ACC112 (cell line): ENCODE measurements at regions not wholly inside any gene's neighbourhood (a gene's known extent, or its start where the extent isn't known, plus 50 kb on each side); places are given as distances from the start of the nearest gene placed in this dataset.
"Not testable (repeated sequence)": the region's sequence is repeated elsewhere in the genome, so short reads cannot be mapped to it uniquely, and the experiment has no call there.

ENCODE experiments used
- H2AFZ ChIP-seq: fragments of 200-600 bp; sonication (generic); one replicate; pipeline ENCODE4 v1.6.0; 2017; ENCODE audit warnings: antibody characterized with exemption, low read length; ENCODE audit not compliant: unreplicated experiment
- H3K27ac ChIP-seq: fragments of 200-600 bp; sonication (generic); 2 replicates; pipeline ENCODE4 v1.5.1; 2014; ENCODE audit warnings: low read depth, mild to moderate bottlenecking, antibody characterized with exemption, low read length, moderate library complexity
- H3K27me3 ChIP-seq: fragments of 200-600 bp; sonication (generic); 2 replicates; pipeline ENCODE4 v1.6.1; 2014; ENCODE audit warnings: mild to moderate bottlenecking, antibody characterized with exemption, low read length, moderate library complexity, mixed read lengths; ENCODE audit not compliant: insufficient read depth
- H3K36me3 ChIP-seq: fragments of 200-600 bp; sonication (generic); 2 replicates; pipeline ENCODE4 v1.6.1; 2016; ENCODE audit warnings: mild to moderate bottlenecking, antibody characterized with exemption, low read length, moderate library complexity, mixed read lengths; ENCODE audit not compliant: insufficient read depth
- H3K4me1 ChIP-seq: fragments of 200-600 bp; sonication (generic); one replicate; pipeline ENCODE4 v1.6.1; 2016; ENCODE audit warnings: low read length, mixed read lengths; ENCODE audit not compliant: insufficient read depth, unreplicated experiment, control insufficient read depth
- H3K4me3 ChIP-seq: fragments of 200-600 bp; sonication (generic); 2 replicates; pipeline ENCODE4 v1.5.1; 2014; ENCODE audit warnings: mild to moderate bottlenecking, low read depth, low read length
- H3K79me2 ChIP-seq: fragments of 200-600 bp; sonication (generic); one replicate; pipeline ENCODE4 v1.6.0; 2016; ENCODE audit warnings: low read length; ENCODE audit not compliant: control insufficient read depth, unreplicated experiment, insufficient read depth

- no peak overlapping the region for H3K27ac ChIP-seq
- peaks cover 5% of the 10 kb centered on the region; the same call in 1 of the 2 replicates for H3K27me3 ChIP-seq
- peak overlapping the region; percentile 96 for H2AFZ ChIP-seq
- H3K4me3 ChIP-seq: peak overlapping the region; percentile 60
- no peaks in the 10 kb centered on the region for H3K36me3 ChIP-seq
- H3K79me2 ChIP-seq: no peaks in the 10 kb centered on the region
- no peaks in the 10 kb centered on the region for H3K4me1 ChIP-seq
Measured at GRCh38 chr9:763692-764091, 77.8 kb upstream of the DMRT1 start.

GRCh38 chr9:764105-764524 is 77.4 kb upstream of the DMRT1 start:
- H3K36me3 ChIP-seq: no peaks in the 10 kb centered on the region
- peak overlapping the region; percentile 96 for H2AFZ ChIP-seq
- H3K27ac ChIP-seq: no peak overlapping the region
- H3K4me3 ChIP-seq: peak overlapping the region; percentile 60
- no peaks in the 10 kb centered on the region for H3K4me1 ChIP-seq
- no peaks in the 10 kb centered on the region for H3K79me2 ChIP-seq
- H3K27me3 ChIP-seq: peaks cover 5% of the 10 kb centered on the region

- no peak overlapping the region for H3K4me3 ChIP-seq
- H3K27ac ChIP-seq: no peak overlapping the region
- peaks cover 9% of the 10 kb centered on the region for H3K27me3 ChIP-seq
- no peaks in the 10 kb centered on the region for H3K4me1 ChIP-seq
- H2AFZ ChIP-seq: no peak overlapping the region
- H3K36me3 ChIP-seq: no peaks in the 10 kb centered on the region
- H3K79me2 ChIP-seq: no peaks in the 10 kb centered on the region
Measured at GRCh38 chr9:764986-765385, 76.5 kb upstream of the DMRT1 start.

GRCh38 chr9:767061-767561 is 74.4 kb upstream of the DMRT1 start:
- not testable (repeated sequence) for H3K4me3 ChIP-seq, H3K79me2 ChIP-seq, H2AFZ ChIP-seq, H3K27me3 ChIP-seq, H3K4me1 ChIP-seq, H3K36me3 ChIP-seq, H3K27ac ChIP-seq

GRCh38 chr9:776086-776485 is 65.4 kb upstream of the DMRT1 start:
- H3K27ac ChIP-seq: no peak overlapping the region
- H3K27me3 ChIP-seq: peaks cover 25% of the 10 kb centered on the region
- no peak overlapping the region for H3K4me3 ChIP-seq
- H2AFZ ChIP-seq: no peak overlapping the region
- no peaks in the 10 kb centered on the region for H3K79me2 ChIP-seq
- no peaks in the 10 kb centered on the region for H3K4me1 ChIP-seq
- no peaks in the 10 kb centered on the region for H3K36me3 ChIP-seq

- H3K36me3 ChIP-seq: no peaks in the 10 kb centered on the region
- no peak overlapping the region for H2AFZ ChIP-seq
- no peaks in the 10 kb centered on the region for H3K4me1 ChIP-seq
- H3K27me3 ChIP-seq: peaks cover 33% of the 10 kb centered on the region
- no peak overlapping the region for H3K27ac ChIP-seq
- no peak overlapping the region for H3K4me3 ChIP-seq
- H3K79me2 ChIP-seq: no peaks in the 10 kb centered on the region
Measured at GRCh38 chr9:777978-778377, 63.5 kb upstream of the DMRT1 start.

- Histone ChIP-seq H3K4me3 (no peak overlapping the region), H2AFZ (no peak overlapping the region), H3K79me2 (no peaks in the 10 kb centered on the region), H3K27me3 (peaks cover 20% of the 10 kb centered on the region), H3K36me3 (no peaks in the 10 kb centered on the region), H3K27ac (no peak overlapping the region), H3K4me1 (no peaks in the 10 kb centered on the region)
Measured at GRCh38 chr9:784202-784601, 57.3 kb upstream of the DMRT1 start.

GRCh38 chr9:784916-785315 is 56.6 kb upstream of the DMRT1 start:
- Histone ChIP-seq H2AFZ (no peak overlapping the region), H3K27me3 (peaks cover 16% of the 10 kb centered on the region; the same call in 1 of the 2 replicates), H3K27ac (no peak overlapping the region), H3K79me2 (no peaks in the 10 kb centered on the region), H3K4me1 (no peaks in the 10 kb centered on the region), H3K36me3 (no peaks in the 10 kb centered on the region), H3K4me3 (no peak overlapping the region)

GRCh38 chr9:785997-786396 is 55.5 kb upstream of the DMRT1 start:
- Histone ChIP-seq H3K79me2 (no peaks in the 10 kb centered on the region), H3K27me3 (peaks cover 11% of the 10 kb centered on the region; the same call in 1 of the 2 replicates), H2AFZ (no peak overlapping the region), H3K4me1 (no peaks in the 10 kb centered on the region), H3K36me3 (no peaks in the 10 kb centered on the region), H3K27ac (no peak overlapping the region), H3K4me3 (no peak overlapping the region)

- H3K4me3 ChIP-seq: no peak overlapping the region
- no peak overlapping the region for H2AFZ ChIP-seq
- H3K27ac ChIP-seq: no peak overlapping the region
- H3K27me3 ChIP-seq: peaks cover 8% of the 10 kb centered on the region; the same call in 1 of the 2 replicates
- no peaks in the 10 kb centered on the region for H3K4me1 ChIP-seq
- H3K79me2 ChIP-seq: no peaks in the 10 kb centered on the region
- no peaks in the 10 kb centered on the region for H3K36me3 ChIP-seq
Measured at GRCh38 chr9:786405-786804, 55.1 kb upstream of the DMRT1 start.

GRCh38 chr9:788777-789176 is 52.7 kb upstream of the DMRT1 start:
- Histone ChIP-seq H3K27me3 (no peaks in the 10 kb centered on the region), H3K79me2 (no peaks in the 10 kb centered on the region), H3K4me1 (no peaks in the 10 kb centered on the region), H3K27ac (no peak overlapping the region), H3K4me3 (no peak overlapping the region), H2AFZ (no peak overlapping the region), H3K36me3 (no peaks in the 10 kb centered on the region)
